Lower lobe of right lung (tissue), 2 donors: ENCODE measurements at regions not wholly inside any gene's neighbourhood (a gene's known extent, or its start where the extent isn't known, plus 50 kb on each side); places are given as distances from the start of the nearest gene placed in this dataset.
"Not testable (repeated sequence)": the region's sequence is repeated elsewhere in the genome, so short reads cannot be mapped to it uniquely, and the experiment has no call there.

Experiments used
- ATAC-seq, 2 donors: fragments of 200-7000 bp; cut with Tn5 transposase; one replicate each; pipeline ENCODE4 v1.9.1; 2020 to 2022; ENCODE audit warnings: mild to moderate bottlenecking in 2 of 2, moderate library complexity in 2 of 2
- DNase-seq: peaks from one replicate; pipeline ENCODE4 v3.0.0-alpha.2; 2020
- H3K27ac ChIP-seq: fragments of 200-600 bp; one replicate; pipeline ENCODE4 v1.8.0; 2022
- H3K27me3 ChIP-seq: fragments of 200-600 bp; one replicate; pipeline ENCODE4 v1.8.0; 2022; ENCODE audit warnings: low read depth
- H3K36me3 ChIP-seq: fragments of 200-600 bp; one replicate; pipeline ENCODE4 v1.8.0; 2022; ENCODE audit warnings: mild to moderate bottlenecking
- H3K4me1 ChIP-seq: fragments of 200-600 bp; one replicate; pipeline ENCODE4 v1.8.0; 2022
- H3K4me3 ChIP-seq: fragments of 200-600 bp; one replicate; pipeline ENCODE4 v1.8.0; 2022; ENCODE audit warnings: mild to moderate bottlenecking
- H3K9me3 ChIP-seq: fragments of 200-600 bp; one replicate; pipeline ENCODE4 v1.8.0; 2022
- CTCF ChIP-seq: fragments of 200-600 bp; IDR thresholded peaks from one replicate; pipeline ENCODE4 v1.8.0; 2022; ENCODE audit warnings: antibody characterized with exemption, mild to moderate bottlenecking
- intact Hi-C: fragments of 100-400 bp; cut with DNase I; formaldehyde crosslinking; loops from one replicate; pipeline ENCODE4 v1.11.0; 2022
- donor health status: DM: no; HTN: yes; CAD: no; lungs with severe emphysema.

GRCh38 chr1:221998186-221998612, 256.3 kb upstream of the DUSP10 start:
- Histone ChIP-seq H3K27ac (no peak overlapping the region), H3K9me3 (no peaks in the 10 kb centered on the region), H3K4me3 (no peak overlapping the region), H3K36me3 (no peaks in the 10 kb centered on the region), H3K27me3 (no peaks in the 10 kb centered on the region), H3K4me1 (no peaks in the 10 kb centered on the region)
- DNase-seq (no peak), ATAC-seq (no peak)
- no peak for TF ChIP-seq CTCF
- intact Hi-C loops, result no loop called here

- H3K4me1 ChIP-seq, H3K36me3 ChIP-seq, H3K4me3 ChIP-seq, intact Hi-C loops, H3K27ac ChIP-seq, ATAC-seq, H3K9me3 ChIP-seq, H3K27me3 ChIP-seq, DNase-seq: not testable (repeated sequence)
These were observed 255.1 kb upstream of the DUSP10 start for GRCh38 chr1:221997012-221997411.

GRCh38 chr1:221994939-221995338, 253.1 kb upstream of the DUSP10 start:
- intact Hi-C loops, result no loop called here

GRCh38 chr1:221994274-221994698, 252.4 kb upstream of the DUSP10 start:
- Histone ChIP-seq H3K36me3 (no peaks in the 10 kb centered on the region), H3K27ac (no peak overlapping the region), H3K4me1 (no peaks in the 10 kb centered on the region), H3K27me3 (no peaks in the 10 kb centered on the region), H3K9me3 (no peaks in the 10 kb centered on the region), H3K4me3 (no peak overlapping the region)
- ATAC-seq, result no peak
- intact Hi-C loops, result no loop called here
- TF ChIP-seq CTCF, result no peak
- DNase-seq, result no peak

More at GRCh38 chr1:221994939-221995338, 253.1 kb upstream of the DUSP10 start:
- DNase-seq (no peak), ATAC-seq (no peak)
- no peak overlapping the region for H3K4me3 ChIP-seq
- no peaks in the 10 kb centered on the region for H3K4me1 ChIP-seq
- no peak for TF ChIP-seq CTCF
- H3K27me3 ChIP-seq, result no peaks in the 10 kb centered on the region
- H3K9me3 ChIP-seq, result no peaks in the 10 kb centered on the region
- no peak overlapping the region for H3K27ac ChIP-seq
- no peaks in the 10 kb centered on the region for H3K36me3 ChIP-seq

GRCh38 chr1:221993444-221993948, 251.6 kb upstream of the DUSP10 start:
- no peaks in the 10 kb centered on the region for H3K4me1 ChIP-seq
- no peaks in the 10 kb centered on the region for H3K27me3 ChIP-seq
- no peaks in the 10 kb centered on the region for H3K9me3 ChIP-seq
- no peak for TF ChIP-seq CTCF
- ATAC-seq (no peak), DNase-seq (no peak)
- no peaks in the 10 kb centered on the region for H3K36me3 ChIP-seq
- H3K27ac ChIP-seq, result no peak overlapping the region
- H3K4me3 ChIP-seq, result no peak overlapping the region
- intact Hi-C loops, result no loop called here

- no peak overlapping the region for H3K4me3 ChIP-seq
- H3K27me3 ChIP-seq, result no peaks in the 10 kb centered on the region
- DNase-seq, result no peak
- no peak overlapping the region for H3K27ac ChIP-seq
- no peaks in the 10 kb centered on the region for H3K36me3 ChIP-seq
- no peaks in the 10 kb centered on the region for H3K9me3 ChIP-seq
- H3K4me1 ChIP-seq, result no peaks in the 10 kb centered on the region
- TF ChIP-seq CTCF, result no peak
- intact Hi-C loops, result no loop called here
- no peak for ATAC-seq
These were observed 250.5 kb upstream of the DUSP10 start for GRCh38 chr1:221992427-221992826.
